Astrocyte of the cerebellum (primary cell): ENCODE measurements at regions not wholly inside any gene's neighbourhood (a gene's known extent, or its start where the extent isn't known, plus 50 kb on each side); places are given as distances from the start of the nearest gene placed in this dataset.

ENCODE experiments used
- DNase-seq: peaks from one replicate; pipeline ENCODE4 v3.0.0-alpha.2; 2011; ENCODE audit warnings: low read depth
- H3K4me3 ChIP-seq: 2 replicates; pipeline ENCODE4 v1.5.1; 2011; ENCODE audit warnings: mild to moderate bottlenecking, low read depth, low read length, moderate library complexity
- in situ Hi-C: cut with HindIII; loops from 2 replicates; pipeline ENCODE4 v1.10.0; 2017; ENCODE audit warnings: low sequenced_read_pairs
- TF ChIP-seq, protein P1 (sequence below): IDR thresholded peaks from 2 replicates; pipeline ENCODE4 v1.5.1; 2012; ENCODE audit warnings: low read length, low read depth, moderate library complexity, mild to moderate bottlenecking; ENCODE audit errors: missing control alignments

DNA sequence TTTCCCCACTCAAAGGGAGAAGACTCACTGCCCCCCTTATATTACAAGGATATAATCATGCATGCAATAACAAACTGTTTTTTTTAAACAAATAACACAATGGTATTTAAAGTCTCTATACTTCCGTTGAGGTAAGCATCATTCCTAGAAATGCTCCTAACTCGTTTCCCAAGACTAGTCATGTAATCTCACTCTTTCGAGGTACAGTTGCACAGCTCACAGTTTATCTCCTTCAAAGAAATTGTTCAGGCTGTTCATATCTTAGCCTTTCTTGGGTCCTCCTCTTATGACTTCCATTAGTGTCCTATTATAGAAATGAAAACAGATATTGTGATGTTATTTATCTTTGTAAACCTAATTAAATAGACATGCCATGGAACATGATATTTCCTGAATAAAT is 705.0 kb downstream of the KCNT2 start:
- DNase-seq, result no peak
- in situ Hi-C loops, result no loop called here
- TF ChIP-seq, protein P1, sequence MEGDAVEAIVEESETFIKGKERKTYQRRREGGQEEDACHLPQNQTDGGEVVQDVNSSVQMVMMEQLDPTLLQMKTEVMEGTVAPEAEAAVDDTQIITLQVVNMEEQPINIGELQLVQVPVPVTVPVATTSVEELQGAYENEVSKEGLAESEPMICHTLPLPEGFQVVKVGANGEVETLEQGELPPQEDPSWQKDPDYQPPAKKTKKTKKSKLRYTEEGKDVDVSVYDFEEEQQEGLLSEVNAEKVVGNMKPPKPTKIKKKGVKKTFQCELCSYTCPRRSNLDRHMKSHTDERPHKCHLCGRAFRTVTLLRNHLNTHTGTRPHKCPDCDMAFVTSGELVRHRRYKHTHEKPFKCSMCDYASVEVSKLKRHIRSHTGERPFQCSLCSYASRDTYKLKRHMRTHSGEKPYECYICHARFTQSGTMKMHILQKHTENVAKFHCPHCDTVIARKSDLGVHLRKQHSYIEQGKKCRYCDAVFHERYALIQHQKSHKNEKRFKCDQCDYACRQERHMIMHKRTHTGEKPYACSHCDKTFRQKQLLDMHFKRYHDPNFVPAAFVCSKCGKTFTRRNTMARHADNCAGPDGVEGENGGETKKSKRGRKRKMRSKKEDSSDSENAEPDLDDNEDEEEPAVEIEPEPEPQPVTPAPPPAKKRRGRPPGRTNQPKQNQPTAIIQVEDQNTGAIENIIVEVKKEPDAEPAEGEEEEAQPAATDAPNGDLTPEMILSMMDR, result no peak
- no peak overlapping the region for H3K4me3 ChIP-seq

DNA sequence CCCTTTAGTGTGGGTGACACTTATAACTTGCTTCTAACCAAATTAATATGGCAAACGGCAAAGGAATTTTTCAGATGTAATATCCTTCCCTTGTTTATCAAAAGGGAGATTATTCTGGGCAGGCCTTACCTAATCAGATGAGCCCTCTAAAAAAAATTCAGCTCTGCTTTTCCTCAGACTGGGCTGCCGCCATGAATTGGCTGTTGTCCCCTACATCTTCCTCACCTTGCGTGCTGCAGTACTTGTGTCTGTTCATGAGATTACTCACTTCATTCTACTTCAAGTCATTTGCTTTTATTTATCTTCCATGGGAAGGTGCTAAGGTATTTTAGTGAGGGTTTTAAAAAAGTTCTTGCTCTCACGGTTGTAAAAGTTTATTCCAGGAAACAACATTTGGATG is 705.5 kb downstream of the KCNT2 start:
- DNase-seq, result no peak
- no peak overlapping the region for H3K4me3 ChIP-seq
- TF ChIP-seq, protein P1, result no peak
- in situ Hi-C loops, result no loop called here

DNA sequence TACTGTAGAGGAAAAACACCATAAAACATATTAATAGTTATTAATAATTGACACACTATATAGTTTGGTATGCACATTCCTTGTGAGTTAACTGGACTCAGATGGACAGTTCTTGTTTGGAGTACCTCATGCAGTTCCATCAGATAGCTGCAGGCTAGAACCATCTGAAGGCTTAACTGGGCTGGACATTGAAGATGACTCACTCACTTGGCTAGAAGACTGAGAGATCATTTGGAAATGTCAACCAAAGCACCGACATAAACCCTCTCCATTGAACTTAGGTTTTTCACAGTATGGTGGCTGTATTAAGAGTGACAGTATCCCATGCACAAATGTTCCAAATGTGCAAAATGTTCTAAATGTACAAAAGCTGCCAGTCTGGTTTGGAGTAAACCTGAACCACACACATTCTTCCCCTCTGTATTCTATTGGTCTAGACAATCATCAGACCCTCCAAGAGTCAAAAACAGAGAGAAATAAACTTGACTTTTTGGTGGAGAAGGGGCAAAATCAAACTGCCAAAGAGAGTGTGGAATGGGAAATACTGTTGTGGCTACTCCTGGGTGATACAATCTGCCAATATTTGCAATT is 708.4 kb downstream of the KCNT2 start:
- H3K4me3 ChIP-seq, result no peak overlapping the region
- no peak for DNase-seq
- in situ Hi-C loops, result no loop called here
- TF ChIP-seq, protein P1, result no peak

DNA sequence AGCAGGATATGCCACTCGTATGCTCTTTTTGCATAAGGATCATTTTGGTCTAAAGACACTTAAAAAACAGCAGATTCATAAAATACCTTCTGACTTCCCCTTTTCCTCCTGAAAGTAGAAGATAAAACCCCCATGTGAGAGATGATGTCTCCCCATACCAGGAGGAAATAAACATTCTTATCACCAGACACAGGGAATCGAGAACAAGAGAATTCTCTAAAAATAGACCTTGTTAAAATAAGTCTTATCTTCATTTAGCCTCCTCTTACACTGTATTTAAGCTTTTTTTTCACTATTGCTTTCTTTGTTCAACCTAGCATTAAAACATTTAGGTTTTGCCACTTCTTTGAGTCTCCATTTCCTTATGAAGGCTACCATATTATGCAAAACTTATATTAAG is 709.3 kb downstream of the KCNT2 start:
- no peak overlapping the region for H3K4me3 ChIP-seq
- no peak for DNase-seq
- TF ChIP-seq, protein P1, result no peak
- in situ Hi-C loops, result no loop called here

DNA sequence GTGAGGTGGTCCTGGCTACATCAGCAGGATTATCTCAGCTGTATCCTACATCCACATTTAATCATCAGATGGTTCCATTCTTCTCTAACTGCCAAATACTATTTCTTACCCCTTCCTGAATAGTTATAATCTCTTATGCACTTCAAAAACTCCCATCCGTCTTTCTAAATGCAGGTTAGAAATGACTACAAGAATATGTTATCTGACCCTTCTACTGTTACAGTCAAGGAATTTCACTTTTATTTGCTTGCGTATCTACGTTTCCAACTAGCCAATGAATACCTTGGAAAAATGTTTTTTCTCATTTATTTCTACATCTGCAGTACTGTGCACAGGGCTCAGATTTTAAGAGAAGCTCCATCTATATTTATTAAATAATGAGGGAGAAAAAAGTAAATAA is 709.9 kb downstream of the KCNT2 start:
- TF ChIP-seq, protein P1, result no peak
- no peak overlapping the region for H3K4me3 ChIP-seq
- in situ Hi-C loops, result no loop called here
- DNase-seq, result no peak

DNA sequence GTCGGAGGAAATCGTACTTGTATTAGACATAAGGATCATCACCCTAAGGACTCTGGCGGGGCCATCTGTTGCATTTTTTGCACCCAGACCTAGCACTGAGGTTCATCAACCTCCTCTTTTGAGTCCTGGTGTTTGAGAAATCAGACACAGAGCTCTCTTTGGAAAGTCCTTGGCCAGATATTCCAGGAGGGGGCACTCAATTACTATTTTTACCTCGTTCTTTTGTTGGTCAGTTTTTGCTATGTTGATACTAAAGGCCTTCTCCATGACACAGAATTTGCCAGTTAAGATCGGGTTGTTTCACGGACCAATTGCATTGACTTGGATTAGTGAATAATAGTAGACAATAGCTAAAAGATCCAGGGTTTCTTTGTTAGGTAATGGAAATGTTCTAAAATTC is 711.2 kb downstream of the KCNT2 start:
- in situ Hi-C loops, result no loop called here
- TF ChIP-seq, protein P1, result no peak
- DNase-seq, result no peak
- no peak overlapping the region for H3K4me3 ChIP-seq
